GM08714 (cell line): ENCODE measurements at regions not wholly inside any gene's neighbourhood (a gene's known extent, or its start where the extent isn't known, plus 50 kb on each side); places are given as distances from the start of the nearest gene placed in this dataset.

ENCODE experiments used
- H3K4me3 ChIP-seq: fragments of 200-500 bp; sonication (Bioruptor generic); 2 replicates; pipeline ENCODE4 v1.5.1; 2014; ENCODE audit warnings: mild to moderate bottlenecking, low read length, inconsistent platforms
- ZNF274 ChIP-seq: IDR thresholded peaks from 2 replicates; pipeline ENCODE4 v1.6.1; 2012; ENCODE audit warnings: mild to moderate bottlenecking, low read depth, low read length

DNA sequence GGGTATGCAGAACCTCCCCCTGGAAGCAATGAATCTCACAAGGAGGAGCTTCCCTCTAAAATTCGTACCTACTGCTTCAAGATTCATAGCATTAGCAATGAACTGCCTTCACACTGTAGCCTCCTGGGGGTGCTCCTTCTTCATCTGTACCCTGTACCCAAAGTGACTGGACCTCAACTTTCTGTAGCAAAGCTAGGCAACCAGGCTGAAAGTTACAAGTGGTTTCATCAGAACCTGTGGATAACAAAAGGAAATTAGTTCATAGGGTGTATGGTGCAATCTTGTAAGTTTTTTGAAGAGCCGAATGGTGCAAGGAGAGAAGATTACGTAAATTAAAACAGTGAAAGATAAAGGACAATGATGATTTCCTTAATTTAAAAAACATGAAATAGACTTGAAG, 1541.7 kb upstream of the FLRT2 start:
- no peak overlapping the region for H3K4me3 ChIP-seq
- no peak for TF ChIP-seq ZNF274

DNA sequence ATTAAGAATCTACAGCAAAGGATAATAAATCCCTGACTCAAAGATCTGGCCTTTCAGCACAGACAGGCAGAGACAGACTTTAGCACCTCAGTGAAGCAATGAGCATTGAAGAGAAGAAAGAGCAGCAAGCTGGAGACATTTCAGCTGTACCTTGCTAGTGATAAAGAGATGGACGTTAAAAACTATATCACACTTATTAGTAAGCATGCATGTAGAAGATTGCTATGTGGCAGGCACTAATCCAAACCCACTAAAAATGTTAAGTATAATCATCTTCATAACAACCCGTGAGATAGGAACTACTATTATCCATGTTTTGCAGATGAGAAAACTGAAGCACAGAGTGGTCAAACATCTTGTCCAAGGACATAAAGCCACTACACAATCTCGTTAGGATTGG, 1538.3 kb upstream of the FLRT2 start:
- TF ChIP-seq ZNF274: no peak
- H3K4me3 ChIP-seq: no peak overlapping the region

DNA sequence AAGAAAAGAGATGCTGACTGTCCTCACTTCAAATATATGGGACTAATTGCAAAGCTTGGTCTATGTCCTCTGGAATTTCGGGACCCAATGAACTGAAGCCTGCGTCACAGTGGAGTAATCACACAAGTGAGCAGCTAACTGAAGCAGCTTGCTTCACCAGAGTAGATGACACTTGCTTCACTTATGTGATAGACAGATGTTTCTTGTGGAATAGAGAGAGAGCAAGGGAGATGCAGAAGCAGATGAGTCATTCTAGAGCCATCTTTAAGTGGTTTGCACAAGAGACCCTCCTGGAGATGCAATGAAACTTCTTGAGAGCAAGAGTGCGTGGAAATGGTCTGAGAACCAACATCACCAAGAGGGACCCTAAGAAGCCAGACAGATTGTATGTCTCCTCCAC, 1537.1 kb upstream of the FLRT2 start:
- TF ChIP-seq ZNF274: no peak

DNA sequence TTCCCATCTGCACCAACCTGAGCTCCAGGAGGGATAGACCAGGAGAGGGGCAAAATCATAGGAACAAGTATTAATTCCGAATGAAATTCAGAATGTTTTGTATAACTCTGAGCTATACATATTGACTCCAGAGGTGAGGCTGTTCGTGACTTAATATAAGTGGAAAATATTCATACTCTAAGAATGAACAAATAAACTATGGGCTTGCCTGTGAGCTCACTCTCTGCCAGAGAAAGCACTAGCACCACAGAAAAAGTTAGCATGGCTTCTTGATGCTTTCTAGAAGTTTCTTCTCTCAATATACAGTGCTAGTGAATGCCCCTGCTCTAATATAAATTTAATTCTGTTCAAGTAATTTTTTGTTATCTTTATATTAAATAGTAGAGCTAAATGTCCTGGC, 1536.4 kb upstream of the FLRT2 start:
- no peak overlapping the region for H3K4me3 ChIP-seq
- no peak for TF ChIP-seq ZNF274

More for the DNA sequence above, 1537.1 kb upstream of the FLRT2 start:
- H3K4me3 ChIP-seq: no peak overlapping the region

DNA sequence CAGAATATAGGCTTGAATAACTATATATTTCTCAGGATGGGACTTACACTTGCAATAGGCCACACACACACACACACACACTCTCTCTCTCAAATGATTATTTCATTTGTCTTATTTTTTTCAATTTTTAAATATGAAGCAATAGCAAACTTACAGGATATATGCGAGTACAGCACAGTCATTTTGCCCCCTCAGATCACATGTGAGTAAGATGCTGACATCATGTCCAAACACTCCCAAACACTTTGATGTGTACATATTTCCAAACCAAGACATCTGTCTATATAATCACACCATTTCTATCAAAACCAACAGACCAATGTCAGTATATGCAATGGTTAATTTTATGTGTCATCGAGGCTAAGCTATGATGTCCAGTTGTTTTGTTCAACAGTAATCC, 1535.9 kb upstream of the FLRT2 start:
- H3K4me3 ChIP-seq: no peak overlapping the region
- no peak for TF ChIP-seq ZNF274

DNA sequence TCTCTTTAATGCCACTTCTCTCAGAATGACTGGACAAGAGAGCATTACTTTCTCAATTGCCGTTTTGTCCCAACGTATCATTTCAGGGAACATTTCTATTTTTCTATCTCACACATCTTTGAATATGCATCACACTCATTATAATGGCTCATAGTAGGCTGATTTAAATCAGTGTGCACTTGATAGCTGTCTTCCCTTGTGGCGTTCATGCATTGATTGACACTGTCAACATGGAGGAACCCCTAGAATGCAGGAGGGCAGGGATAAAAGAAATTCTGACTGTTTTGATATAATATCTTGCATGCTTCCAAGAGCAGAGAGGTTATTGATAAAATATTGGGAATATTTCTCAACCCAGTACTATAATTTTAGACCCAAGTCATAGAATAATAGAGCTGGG, 1528.9 kb upstream of the FLRT2 start:
- TF ChIP-seq ZNF274: no peak
- H3K4me3 ChIP-seq: no peak overlapping the region

DNA sequence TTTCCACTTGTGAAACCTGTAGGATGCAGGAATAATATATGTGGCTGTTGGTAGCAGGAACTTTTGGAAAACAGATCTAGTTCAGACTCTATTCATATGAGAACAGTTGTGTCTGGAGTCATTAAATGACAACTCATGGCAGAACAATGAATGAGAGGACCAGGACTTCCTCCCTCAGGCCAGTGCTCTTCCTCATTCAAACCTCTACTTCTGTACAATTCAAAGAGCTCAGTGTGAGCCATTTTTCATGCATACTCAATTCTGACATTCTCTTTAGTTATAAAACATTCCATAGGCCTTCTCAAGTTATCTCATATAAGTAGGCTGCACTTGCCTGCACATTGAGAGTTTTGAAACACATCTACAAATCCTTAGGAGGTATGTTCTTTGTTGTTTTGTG, 1526.6 kb upstream of the FLRT2 start:
- H3K4me3 ChIP-seq: no peak overlapping the region
- no peak for TF ChIP-seq ZNF274

DNA sequence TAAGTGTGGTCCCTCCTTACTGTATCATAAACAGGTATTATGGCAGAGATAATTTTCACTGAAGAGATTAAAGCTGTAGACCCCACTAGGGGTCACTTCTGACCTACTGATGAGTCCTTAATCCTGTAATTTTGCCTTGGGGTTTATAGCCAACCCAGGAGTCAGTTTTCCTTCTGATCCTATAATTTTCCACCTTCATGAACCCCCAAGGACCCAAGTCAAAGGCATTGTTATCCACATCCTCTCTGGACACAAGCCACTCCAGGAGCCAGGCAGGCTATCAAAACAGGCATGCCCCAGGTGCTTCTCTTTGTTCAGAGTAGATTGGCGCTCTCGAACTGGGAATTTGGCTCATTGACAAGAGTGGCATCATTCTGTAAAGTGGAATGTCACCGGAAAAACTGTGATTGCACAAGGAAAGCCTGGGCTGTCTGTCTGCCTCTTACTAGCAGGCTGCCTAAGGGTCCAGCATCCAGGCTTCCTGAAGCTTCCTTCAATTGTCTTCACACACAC, 1523.2 kb upstream of the FLRT2 start:
- no peak for TF ChIP-seq ZNF274
- H3K4me3 ChIP-seq: no peak overlapping the region

DNA sequence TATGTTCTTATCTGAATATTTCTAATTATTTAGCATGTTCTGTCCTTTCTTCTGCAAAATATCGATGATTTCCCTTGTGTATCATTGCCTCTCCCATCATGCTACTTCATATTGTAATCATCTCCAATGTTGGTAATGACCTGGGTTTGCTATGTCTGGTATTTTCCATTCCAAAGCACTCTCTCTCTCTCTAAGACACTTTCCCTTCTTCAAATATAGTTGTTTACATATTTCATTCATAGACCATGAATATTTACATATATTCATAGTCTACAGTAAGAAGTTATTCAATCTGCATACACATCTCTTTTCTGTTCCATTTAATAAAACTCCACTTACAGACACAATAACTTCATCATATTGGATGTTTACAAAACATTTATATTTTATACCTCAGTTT, 1516.5 kb upstream of the FLRT2 start:
- no peak overlapping the region for H3K4me3 ChIP-seq
- TF ChIP-seq ZNF274: no peak

DNA sequence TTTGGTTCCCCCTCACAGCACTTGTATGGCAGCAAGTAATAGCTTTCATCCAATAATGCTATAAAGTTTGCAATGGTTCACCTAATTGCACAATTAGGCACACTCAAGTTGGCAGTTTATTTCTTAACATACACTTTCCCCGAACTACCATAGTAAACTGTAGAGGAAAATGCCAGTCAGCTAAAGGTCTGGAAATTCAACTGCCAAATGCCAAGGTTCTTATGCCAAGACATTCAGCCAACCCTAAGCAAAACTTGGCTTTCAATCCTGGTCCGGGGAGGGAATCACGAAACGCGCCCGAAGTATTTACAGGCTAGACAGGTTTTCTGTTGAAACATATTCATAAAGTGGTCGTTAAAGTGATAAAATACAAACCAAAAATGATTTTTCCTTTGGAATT, 1512.4 kb upstream of the FLRT2 start:
- H3K4me3 ChIP-seq: no peak overlapping the region
- TF ChIP-seq ZNF274: no peak

DNA sequence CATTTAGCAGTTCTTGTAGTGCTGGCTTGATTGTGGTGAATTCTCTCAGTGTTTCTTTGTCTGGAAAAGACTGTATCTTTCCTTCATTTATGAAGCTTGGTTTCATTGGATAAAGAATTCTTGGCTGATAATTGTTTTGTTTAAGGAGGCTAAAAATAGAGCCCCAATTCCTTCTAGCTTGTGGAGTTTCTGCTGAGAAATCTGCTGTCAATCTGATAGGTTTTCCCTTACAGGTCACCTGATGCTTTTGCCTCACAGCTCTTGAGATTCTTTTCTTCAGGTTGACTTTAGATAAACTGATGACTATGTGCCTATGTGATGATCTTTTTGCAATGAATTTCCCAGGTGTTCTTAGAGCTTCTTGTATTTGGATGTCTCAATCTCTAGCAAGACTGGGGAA, 1508.5 kb upstream of the FLRT2 start:
- no peak for TF ChIP-seq ZNF274
- no peak overlapping the region for H3K4me3 ChIP-seq

DNA sequence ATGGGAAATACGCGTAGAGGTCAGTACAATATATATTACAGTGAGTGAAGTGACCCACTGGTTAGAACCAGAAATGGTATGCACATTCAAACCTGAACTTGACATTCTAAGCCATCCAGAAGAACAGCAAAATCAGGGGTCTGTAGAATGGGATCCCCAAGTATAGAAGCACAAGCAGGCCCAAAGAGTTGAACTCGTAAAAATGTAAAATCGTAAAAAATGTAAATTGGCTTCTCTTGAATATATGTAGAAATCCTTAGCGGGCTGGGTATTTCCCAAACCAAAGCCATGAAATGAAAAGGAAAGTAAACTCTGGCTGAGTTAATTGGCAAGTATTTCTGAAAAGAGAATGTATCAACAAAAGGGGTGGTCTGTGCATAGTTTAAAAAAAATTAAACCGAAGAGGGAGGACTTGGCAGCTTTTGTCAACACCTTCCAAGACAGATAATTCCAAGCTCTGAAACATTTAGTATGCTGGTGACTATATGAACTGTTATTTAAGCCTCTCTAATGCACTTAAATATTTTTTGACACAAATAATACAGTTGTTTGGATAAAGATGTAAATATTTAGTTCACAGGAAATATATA, 1505.6 kb upstream of the FLRT2 start:
- H3K4me3 ChIP-seq: no peak overlapping the region
- TF ChIP-seq ZNF274: no peak

DNA sequence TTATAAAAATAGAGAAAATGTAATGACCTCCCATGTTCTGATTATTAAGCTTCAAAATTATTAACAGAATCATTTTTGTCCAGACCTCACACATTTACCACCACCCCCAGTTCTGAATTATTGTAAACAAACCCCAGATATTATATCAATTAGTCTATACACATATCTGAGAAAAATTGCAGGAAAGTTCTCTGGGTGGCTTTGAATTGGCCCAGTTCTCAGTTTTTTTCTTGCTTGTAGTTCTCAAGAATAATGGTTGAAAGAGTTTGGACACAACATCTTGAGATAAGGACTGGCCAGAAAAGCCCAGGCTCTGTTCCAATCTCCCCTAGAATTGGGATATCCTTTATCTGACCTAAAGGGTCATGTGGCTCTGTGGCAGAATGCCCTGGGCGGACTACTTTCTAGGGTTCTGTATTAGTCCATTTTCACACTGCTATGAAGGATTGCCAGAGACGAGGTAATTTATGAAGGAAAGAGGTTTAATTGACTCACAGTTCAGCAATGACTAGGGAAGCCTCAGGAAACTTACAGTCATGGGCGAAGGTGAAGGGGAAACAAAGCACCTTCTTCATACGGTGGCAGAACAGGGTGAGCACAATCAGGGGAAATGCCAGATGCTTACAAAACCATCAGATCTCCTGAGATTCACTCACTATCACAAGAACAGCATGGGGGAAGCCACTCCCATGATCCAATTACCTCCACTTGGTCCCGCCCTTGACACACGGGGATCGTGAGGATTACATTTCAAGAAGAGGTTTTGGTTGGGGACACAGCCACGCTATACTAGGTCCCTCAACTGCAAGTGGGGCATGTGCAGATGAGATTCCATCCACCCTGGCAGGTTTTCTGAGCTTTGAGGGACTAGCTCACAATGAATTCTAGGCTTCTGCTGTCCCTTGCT, 1504.6 kb upstream of the FLRT2 start:
- no peak overlapping the region for H3K4me3 ChIP-seq
- no peak for TF ChIP-seq ZNF274

DNA sequence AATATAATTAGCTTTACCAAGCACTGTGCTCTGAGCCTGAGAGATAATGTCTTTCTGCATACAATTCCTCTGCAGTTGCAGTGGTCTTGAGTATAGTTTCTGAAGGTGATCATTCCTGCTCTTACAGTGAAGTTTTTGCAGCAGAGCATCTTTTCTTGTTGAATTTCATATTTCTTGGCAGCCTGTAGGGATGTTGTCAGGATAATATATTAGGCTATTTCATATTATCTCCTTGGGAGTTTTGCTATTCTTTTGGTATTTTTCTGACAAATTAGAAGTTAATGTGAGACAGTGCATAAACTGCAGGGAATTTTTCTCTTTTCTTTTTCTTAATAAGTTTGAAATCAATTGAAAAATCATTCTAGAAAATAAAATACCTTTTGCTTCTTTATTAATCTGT, 1502.6 kb upstream of the FLRT2 start:
- TF ChIP-seq ZNF274: no peak
- H3K4me3 ChIP-seq: no peak overlapping the region

DNA sequence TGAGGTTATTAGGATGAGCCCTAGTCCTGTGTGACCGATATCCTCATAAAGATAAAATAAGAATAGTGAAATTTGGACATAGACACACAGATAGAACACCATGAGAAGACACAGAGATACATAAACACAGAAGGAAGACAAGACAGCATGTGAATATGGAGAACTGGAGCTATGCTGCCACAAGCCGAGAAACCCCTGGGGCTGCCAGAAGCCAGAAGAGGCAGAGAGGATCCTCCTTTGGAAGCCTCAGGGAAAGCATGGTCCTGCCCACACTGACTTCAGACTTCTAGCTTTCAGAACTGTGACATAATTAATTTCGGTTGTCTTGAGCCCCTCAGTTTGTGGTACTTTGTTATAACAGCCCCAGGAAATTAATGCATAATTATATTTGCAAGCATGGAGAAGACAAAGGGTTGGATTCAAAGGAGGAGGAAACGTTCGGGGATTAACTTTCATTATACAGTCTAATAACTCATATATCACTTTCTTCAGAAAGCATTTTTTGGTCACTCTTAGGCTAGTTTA, 1501.8 kb upstream of the FLRT2 start:
- TF ChIP-seq ZNF274: no peak
- no peak overlapping the region for H3K4me3 ChIP-seq
